Sigmoid colon (tissue), 3 donors: ENCODE measurements at regions not wholly inside any gene's neighbourhood (a gene's known extent, or its start where the extent isn't known, plus 50 kb on each side); places are given as distances from the start of the nearest gene placed in this dataset.

Experiments
- POLR2A ChIP-seq, 2 donors: fragments of 450-650 bp; IDR thresholded peaks; one replicate each; pipeline ENCODE4 v1.6.1; 2016; ENCODE audit warnings: antibody characterized with exemption in 2 of 2, mild to moderate bottlenecking in 2 of 2, moderate library complexity in 2 of 2
- TF ChIP-seq, protein P1 (sequence below), 4 experiments: fragments of 450-650 bp in 3 of 4; fragments of 200-600 bp in 1 of 4; IDR thresholded peaks; one replicate each; pipeline ENCODE4 v1.5.1; 2016 to 2019; ENCODE audit warnings: antibody characterized with exemption in 4 of 4, mild to moderate bottlenecking in 3 of 4, moderate library complexity in 2 of 4

GRCh38 chr9:96087669-96088299 is 212.3 kb downstream of the ERCC6L2 start:
- TF ChIP-seq POLR2A (IDR thresholded peaks at IDR 0.05): no peak
- TF ChIP-seq, protein P1, sequence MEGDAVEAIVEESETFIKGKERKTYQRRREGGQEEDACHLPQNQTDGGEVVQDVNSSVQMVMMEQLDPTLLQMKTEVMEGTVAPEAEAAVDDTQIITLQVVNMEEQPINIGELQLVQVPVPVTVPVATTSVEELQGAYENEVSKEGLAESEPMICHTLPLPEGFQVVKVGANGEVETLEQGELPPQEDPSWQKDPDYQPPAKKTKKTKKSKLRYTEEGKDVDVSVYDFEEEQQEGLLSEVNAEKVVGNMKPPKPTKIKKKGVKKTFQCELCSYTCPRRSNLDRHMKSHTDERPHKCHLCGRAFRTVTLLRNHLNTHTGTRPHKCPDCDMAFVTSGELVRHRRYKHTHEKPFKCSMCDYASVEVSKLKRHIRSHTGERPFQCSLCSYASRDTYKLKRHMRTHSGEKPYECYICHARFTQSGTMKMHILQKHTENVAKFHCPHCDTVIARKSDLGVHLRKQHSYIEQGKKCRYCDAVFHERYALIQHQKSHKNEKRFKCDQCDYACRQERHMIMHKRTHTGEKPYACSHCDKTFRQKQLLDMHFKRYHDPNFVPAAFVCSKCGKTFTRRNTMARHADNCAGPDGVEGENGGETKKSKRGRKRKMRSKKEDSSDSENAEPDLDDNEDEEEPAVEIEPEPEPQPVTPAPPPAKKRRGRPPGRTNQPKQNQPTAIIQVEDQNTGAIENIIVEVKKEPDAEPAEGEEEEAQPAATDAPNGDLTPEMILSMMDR (IDR thresholded peaks at IDR 0.05): no peak
